Keratinocyte (primary cell): ENCODE measurements at regions not wholly inside any gene's neighbourhood (a gene's known extent, or its start where the extent isn't known, plus 50 kb on each side); places are given as distances from the start of the nearest gene placed in this dataset.

ENCODE experiments used
- DNase-seq: peaks from one replicate; pipeline ENCODE4 v3.0.0-alpha.2; 2011; ENCODE audit warnings: low read depth, missing footprints, low spot score
- FAIRE-seq: peaks from 2 replicates; lab custom pipeline; 2011; peaks lifted over from hg19 to GRCh38; lab: Jason Lieb, UNC
- H2AFZ ChIP-seq: 2 replicates; pipeline ENCODE4 v1.6.0; 2012; ENCODE audit warnings: low read length, control low read depth, inconsistent platforms; ENCODE audit not compliant: control insufficient read depth
- H3K27ac ChIP-seq: 2 replicates; pipeline ENCODE4 v1.5.1; 2011; ENCODE audit warnings: low read length; ENCODE audit not compliant: control insufficient read depth, insufficient read depth
- H3K27me3 ChIP-seq: 3 replicates; pipeline ENCODE4 v1.6.0; 2011; ENCODE audit warnings: low read length; ENCODE audit not compliant: control insufficient read depth, insufficient read depth; ENCODE audit errors: extremely low read depth
- H3K36me3 ChIP-seq, 2 experiments: 2 replicates in 1 of 2; 3 replicates in 1 of 2; pipeline ENCODE4 v1.5.1; 2011; ENCODE audit warnings: low read length in 2 of 2, mild to moderate bottlenecking in 1 of 2; ENCODE audit not compliant: control insufficient read depth in 2 of 2, insufficient read depth in 2 of 2; ENCODE audit errors: extremely low read depth in 1 of 2
- H3K4me1 ChIP-seq: 3 replicates; pipeline ENCODE4 v1.5.1; 2011; ENCODE audit warnings: low read length; ENCODE audit not compliant: control insufficient read depth, insufficient read depth; ENCODE audit errors: extremely low read depth
- H3K4me2 ChIP-seq: 3 replicates; pipeline ENCODE4 v1.6.0; 2011; ENCODE audit warnings: low read depth, low read length; ENCODE audit not compliant: control insufficient read depth, insufficient read depth; ENCODE audit errors: extremely low read depth
- H3K4me3 ChIP-seq, 3 experiments: fragments of 200-600 bp in 1 of 3; sonication (generic) in 1 of 3; 2 replicates in 2 of 3; 3 replicates in 1 of 3; pipeline ENCODE4 v1.5.1; 2011 to 2016; ENCODE audit warnings: low read length in 3 of 3, mild to moderate bottlenecking in 3 of 3, control low read depth in 2 of 3, inconsistent platforms in 1 of 3, low read depth in 1 of 3, mixed read lengths in 1 of 3, mixed run types in 1 of 3, moderate library complexity in 1 of 3; ENCODE audit not compliant: control insufficient read depth in 2 of 3, insufficient read depth in 2 of 3; ENCODE audit errors: extremely low read depth in 1 of 3
- H3K79me2 ChIP-seq: 2 replicates; pipeline ENCODE4 v1.6.0; 2012; ENCODE audit warnings: low read length; ENCODE audit not compliant: control insufficient read depth, insufficient read depth
- H3K9ac ChIP-seq: 3 replicates; pipeline ENCODE4 v1.6.0; 2011; ENCODE audit warnings: low read length; ENCODE audit not compliant: control insufficient read depth, insufficient read depth; ENCODE audit errors: extremely low read depth
- H3K9me1 ChIP-seq: 3 replicates; pipeline ENCODE4 v1.6.0; 2011; ENCODE audit warnings: low read length; ENCODE audit not compliant: control insufficient read depth, insufficient read depth; ENCODE audit errors: extremely low read depth
- H3K9me3 ChIP-seq: 2 replicates; pipeline ENCODE4 v1.5.1; 2012; ENCODE audit warnings: low read depth, low read length; ENCODE audit not compliant: control insufficient read depth
- H4K20me1 ChIP-seq: 3 replicates; pipeline ENCODE4 v1.6.0; 2011; ENCODE audit warnings: low read length; ENCODE audit not compliant: control insufficient read depth, insufficient read depth; ENCODE audit errors: extremely low read depth
- CTCF ChIP-seq, 3 experiments: IDR thresholded peaks in 1 of 3; conservative IDR thresholded peaks in 1 of 3; optimal IDR thresholded peaks in 1 of 3; 2 replicates in 2 of 3; 3 replicates in 1 of 3; pipeline versions ENCODE3 to v1.5.1; 2011; ENCODE audit warnings: low read length in 3 of 3, mild to moderate bottlenecking in 3 of 3, moderate library complexity in 2 of 3, control low read depth in 1 of 3, inconsistent platforms in 1 of 3; ENCODE audit not compliant: insufficient read depth in 2 of 3; ENCODE audit errors: extremely low read depth in 1 of 3
- EZH2 ChIP-seq: IDR thresholded peaks from one replicate; pipeline ENCODE4 v1.6.1; 2012; ENCODE audit warnings: inconsistent platforms, mild to moderate bottlenecking, low read length, moderate library complexity
- dilution Hi-C: fragments of 300-500 bp; cut with MboI; formaldehyde crosslinking; loops from one replicate; pipeline ENCODE4 v1.7.0; 2020; ENCODE audit warnings: low sequenced_read_pairs; ENCODE audit not compliant: extremely low pct_ligation_motif_present

- no peaks in the 10 kb centered on the region for H4K20me1 ChIP-seq
- FAIRE-seq = no peak
- peaks cover 22% of the 10 kb centered on the region for H3K4me1 ChIP-seq
- no peaks in the 10 kb centered on the region for H3K27me3 ChIP-seq
- H3K9me3 ChIP-seq = no peaks in the 10 kb centered on the region
- no peaks in the 10 kb centered on the region for H3K9me1 ChIP-seq
- H3K4me2 ChIP-seq = no peak overlapping the region
- H2AFZ ChIP-seq = no peak overlapping the region
- H3K27ac ChIP-seq = no peak overlapping the region
- dilution Hi-C loops = no loop called here
- H3K36me3 ChIP-seq = no peaks in the 10 kb centered on the region
- H3K79me2 ChIP-seq = no peaks in the 10 kb centered on the region
- H3K9ac ChIP-seq = no peak overlapping the region
- DNase-seq = no peak
- TF ChIP-seq CTCF (optimal IDR thresholded peaks at IDR 0.05 in 1 of 3, IDR thresholded peaks at IDR 0.05 in 1 of 3, conservative IDR thresholded peaks at IDR 0.05 in 1 of 3; ENCODE audit: extremely low read depth in 1 of 3, insufficient read depth in 2 of 3, low read length in 3 of 3) = no peak
- no peak for TF ChIP-seq EZH2
- H3K4me3 ChIP-seq = no peak overlapping the region
Observed at GRCh38 chr6:134511984-134512683, 194.2 kb upstream of the SGK1 start.

- H2AFZ ChIP-seq = no peak overlapping the region
- dilution Hi-C loops = no loop called here
- no peaks in the 10 kb centered on the region for H4K20me1 ChIP-seq
- no peak overlapping the region for H3K27ac ChIP-seq
- H3K4me3 ChIP-seq = no peak overlapping the region
- H3K27me3 ChIP-seq = no peaks in the 10 kb centered on the region
- peaks cover 13% of the 10 kb centered on the region for H3K4me1 ChIP-seq
- no peaks in the 10 kb centered on the region for H3K9me1 ChIP-seq
- no peak for FAIRE-seq
- H3K9ac ChIP-seq = no peak overlapping the region
- no peaks in the 10 kb centered on the region for H3K79me2 ChIP-seq
- H3K9me3 ChIP-seq = no peaks in the 10 kb centered on the region
- no peak for TF ChIP-seq EZH2
- TF ChIP-seq CTCF (optimal IDR thresholded peaks at IDR 0.05 in 1 of 3, IDR thresholded peaks at IDR 0.05 in 1 of 3, conservative IDR thresholded peaks at IDR 0.05 in 1 of 3; ENCODE audit: extremely low read depth in 1 of 3, insufficient read depth in 2 of 3, low read length in 3 of 3) = no peak
- no peaks in the 10 kb centered on the region for H3K36me3 ChIP-seq
- H3K4me2 ChIP-seq = no peak overlapping the region
- DNase-seq = no peak
Observed at GRCh38 chr6:134510920-134511319, 193.0 kb upstream of the SGK1 start.
